PFSK-1 (cell line): ENCODE measurements at regions not wholly inside any gene's neighbourhood (a gene's known extent, or its start where the extent isn't known, plus 50 kb on each side); places are given as distances from the start of the nearest gene placed in this dataset.

Source experiments
- FOXP2 ChIP-seq: optimal IDR thresholded peaks from 2 replicates; pipeline ENCODE3; 2011; ENCODE audit warnings: borderline replicate concordance, control low read depth, inconsistent platforms; ENCODE audit not compliant: insufficient read depth; ENCODE audit errors: extremely low read length, extremely low read depth
- POLR2AphosphoS5 ChIP-seq: IDR thresholded peaks from 2 replicates; pipeline ENCODE4 v1.6.1; 2012; ENCODE audit warnings: low read depth, mild to moderate bottlenecking, control low read depth, low read length, moderate library complexity
- REST ChIP-seq, 2 experiments: IDR thresholded peaks; 2 replicates each; pipeline versions ENCODE4 v1.6.1 to v1.8.0; 2011 to 2012; ENCODE audit warnings: low read depth in 2 of 2, low read length in 2 of 2, control low read depth in 1 of 2, inconsistent platforms in 1 of 2, mild to moderate bottlenecking in 1 of 2, moderate library complexity in 1 of 2; ENCODE audit not compliant: insufficient read depth in 1 of 2
- SIN3A ChIP-seq: IDR thresholded peaks from 2 replicates; pipeline ENCODE4 v1.6.1; 2012; ENCODE audit warnings: mild to moderate bottlenecking, low read length, moderate library complexity, borderline replicate concordance; ENCODE audit not compliant: insufficient read depth
- TAF1 ChIP-seq: IDR thresholded peaks from 2 replicates; pipeline ENCODE4 v1.6.1; 2012; ENCODE audit warnings: low read length, control low read depth, borderline replicate concordance; ENCODE audit not compliant: insufficient read depth

GRCh38 chr5:174177976-174178605 lies 132.6 kb downstream of the NSG2 start:
- TF ChIP-seq TAF1 (no peak), SIN3A (no peak), POLR2AphosphoS5 (no peak), FOXP2 (no peak), REST (IDR thresholded peaks at IDR 0.05; ENCODE audit: insufficient read depth in 1 of 2, low read depth in 2 of 2, low read length in 2 of 2) (no peak)

DNA sequence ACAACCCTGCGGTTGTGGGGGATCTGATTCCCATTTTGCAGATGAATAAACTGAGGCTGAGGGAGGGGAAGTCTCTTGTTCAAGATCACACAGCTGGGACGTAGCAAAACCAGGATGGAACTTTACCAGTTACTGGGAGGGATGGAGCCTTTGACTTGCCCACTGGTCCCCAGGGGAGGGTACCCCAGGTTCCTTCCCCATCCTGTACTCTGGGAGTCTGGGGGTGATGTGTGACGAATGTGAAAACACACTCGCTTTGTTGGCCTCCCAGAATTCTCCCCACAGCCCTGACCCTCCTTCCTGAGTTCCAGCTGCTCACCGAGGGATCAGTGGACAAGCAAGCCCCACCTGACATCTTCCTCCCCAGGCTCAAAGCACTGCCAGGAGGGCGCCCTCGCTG lies 135.1 kb downstream of the NSG2 start:
- TF ChIP-seq REST (IDR thresholded peaks at IDR 0.05; ENCODE audit: insufficient read depth in 1 of 2, low read depth in 2 of 2, low read length in 2 of 2), result no peak

DNA sequence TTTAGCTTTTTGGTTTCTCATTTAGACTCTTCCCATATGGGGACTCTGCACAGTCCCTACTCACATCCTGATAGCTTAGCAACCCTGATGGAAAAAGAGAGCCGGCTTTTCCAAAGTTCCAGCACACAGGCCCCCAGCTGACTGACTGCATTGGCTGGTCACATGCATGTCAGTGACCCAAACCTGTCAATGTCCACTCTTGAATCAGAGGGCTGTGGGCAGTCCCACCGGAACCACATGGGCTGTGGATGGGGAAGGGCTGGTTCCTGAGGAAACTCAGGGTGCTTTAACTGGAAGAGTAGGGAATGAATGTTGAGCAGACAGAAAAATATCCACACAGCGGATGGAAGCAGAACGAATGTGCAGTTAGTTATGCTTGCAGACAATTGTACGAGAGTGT lies 136.6 kb downstream of the NSG2 start:
- TF ChIP-seq SIN3A (no peak), FOXP2 (no peak), TAF1 (no peak), POLR2AphosphoS5 (no peak), REST (IDR thresholded peaks at IDR 0.05; ENCODE audit: insufficient read depth in 1 of 2, low read depth in 2 of 2, low read length in 2 of 2) (no peak)

- no peak for TF ChIP-seq POLR2AphosphoS5
- TF ChIP-seq FOXP2, result no peak
- no peak for TF ChIP-seq REST (IDR thresholded peaks at IDR 0.05; ENCODE audit: insufficient read depth in 1 of 2, low read depth in 2 of 2, low read length in 2 of 2)
- TF ChIP-seq SIN3A, result no peak
- TF ChIP-seq TAF1, result no peak
These were observed 138.2 kb downstream of the NSG2 start for GRCh38 chr5:174183701-174184100.

DNA sequence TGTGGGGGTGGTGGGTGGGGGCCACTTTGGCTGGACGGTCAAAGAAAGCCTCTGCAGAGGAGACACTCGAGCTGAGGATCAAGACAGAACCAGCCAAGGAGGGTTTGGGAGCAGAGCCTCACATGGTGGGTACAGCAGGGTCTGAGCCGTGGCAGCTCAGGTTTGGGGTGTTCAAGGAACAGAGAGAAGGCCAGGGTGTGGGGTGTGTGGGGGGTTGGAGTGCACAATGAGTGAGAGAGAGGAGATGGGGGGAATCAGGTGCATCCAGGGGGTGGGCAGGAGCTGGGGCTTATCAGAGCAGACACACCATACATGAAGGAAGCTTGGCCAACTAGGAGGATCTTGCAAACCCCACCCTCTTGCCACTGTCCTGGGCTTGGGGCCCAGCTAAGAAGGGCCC lies 140.0 kb downstream of the NSG2 start:
- TF ChIP-seq POLR2AphosphoS5, result no peak
- no peak for TF ChIP-seq SIN3A
- TF ChIP-seq TAF1, result no peak
- TF ChIP-seq REST (IDR thresholded peaks at IDR 0.05; ENCODE audit: insufficient read depth in 1 of 2, low read depth in 2 of 2, low read length in 2 of 2), result no peak
- no peak for TF ChIP-seq FOXP2
